A549 (cell line): ENCODE measurements at regions not wholly inside any gene's neighbourhood (a gene's known extent, or its start where the extent isn't known, plus 50 kb on each side); places are given as distances from the start of the nearest gene placed in this dataset.

ENCODE experiments used
- ATAC-seq, 2 experiments: fragments of 200-7000 bp in 1 of 2; fragments of >200 bp in 1 of 2; cut with Nextera tagmentation in 1 of 2; cut with Tn5 transposase in 1 of 2; 3 replicates each; pipeline versions ENCODE4 v1.8.0 to v1.9.1; 2018 to 2020; ENCODE audit warnings: mild to moderate bottlenecking in 1 of 2, moderate library complexity in 1 of 2
- CTCF ChIA-PET: fragments of 300-600 bp; sonication (Branson Sonifier 250); formaldehyde crosslinking; extraction: SDS; loops from one replicate; lab custom pipeline; 2021; ENCODE audit warnings: antibody characterized with exemption, inconsistent platforms; lab: Yijun Ruan, JAX
- POLR2A ChIA-PET: fragments of 350-600 bp; formaldehyde crosslinking; extraction: SDS; loops from one replicate; lab custom pipeline; 2021; ENCODE audit warnings: antibody characterized with exemption, inconsistent platforms; lab: Yijun Ruan, JAX
- DNase-seq, 2 experiments: peaks; one replicate each; pipeline versions ENCODE4 v3.0.0 to v3.0.0-alpha.2; 2011 to 2016; ENCODE audit warnings: low read depth in 1 of 2, low spot score in 1 of 2
- FAIRE-seq: peaks from 2 replicates; lab custom pipeline; 2011; peaks lifted over from hg19 to GRCh38; lab: Jason Lieb, UNC
- H3K27ac ChIP-seq, 2 experiments: fragments of >200 bp; sonication (Bioruptor Twin); formaldehyde crosslinking; 3 replicates each; pipeline ENCODE4 v1.5.1; 2016 to 2017
- H3K4me1 ChIP-seq: fragments of >200 bp; sonication (Bioruptor Twin); formaldehyde crosslinking; 3 replicates; pipeline ENCODE4 v1.6.1; 2016
- H3K4me2 ChIP-seq: fragments of >200 bp; sonication (Bioruptor Twin); formaldehyde crosslinking; 3 replicates; pipeline ENCODE4 v1.6.1; 2016
- H3K4me3 ChIP-seq: fragments of >200 bp; sonication (Bioruptor Twin); formaldehyde crosslinking; 3 replicates; pipeline ENCODE4 v1.5.1; 2016
- H3K9me3 ChIP-seq: fragments of >200 bp; sonication (Bioruptor Twin); formaldehyde crosslinking; 3 replicates; pipeline ENCODE4 v1.6.1; 2016
- CBX8 ChIP-seq: fragments of 200-600 bp; sonication (generic); IDR thresholded peaks from 2 replicates; pipeline ENCODE4 v1.6.1; 2016
- CHD2 ChIP-seq: fragments of 150-350 bp; IDR thresholded peaks from 2 replicates; pipeline ENCODE4 v1.6.1; 2014; ENCODE audit warnings: low read length; ENCODE audit not compliant: partially characterized antibody
- CHD4 ChIP-seq: fragments of 200-600 bp; sonication (generic); IDR thresholded peaks from 2 replicates; pipeline ENCODE4 v1.6.1; 2016; ENCODE audit warnings: antibody characterized with exemption, mild to moderate bottlenecking, borderline replicate concordance
- EHMT2 ChIP-seq: fragments of 200-600 bp; sonication (generic); IDR thresholded peaks from 2 replicates; pipeline ENCODE4 v1.6.1; 2016; ENCODE audit warnings: antibody characterized with exemption, low read depth, mild to moderate bottlenecking, moderate library complexity
- EP300 ChIP-seq, 2 experiments: fragments of >200 bp; sonication (Bioruptor Twin); formaldehyde crosslinking; IDR thresholded peaks; 2 replicates in 1 of 2; 3 replicates in 1 of 2; pipeline ENCODE4 v1.6.1; 2016 to 2017
- FOSL2 ChIP-seq, 2 experiments: fragments of 450-650 bp in 1 of 2; fragments of >200 bp in 1 of 2; sonication (Bioruptor Twin) in 1 of 2; formaldehyde crosslinking; IDR thresholded peaks; 2 replicates each; pipeline versions ENCODE4 v1.5.0 to v1.6.1; 2016 to 2020; ENCODE audit warnings: mild to moderate bottlenecking in 1 of 2, moderate library complexity in 1 of 2
- HEYL ChIP-seq: fragments of 250-450 bp; sonication (Bioruptor Pico); IDR thresholded peaks from 2 replicates; pipeline ENCODE4 v1.8.0; 2021; ENCODE audit warnings: mild to moderate bottlenecking, moderate library complexity
- HOXB13 ChIP-seq: fragments of 250-450 bp; sonication (Bioruptor Pico); IDR thresholded peaks from 2 replicates; pipeline ENCODE4 v1.5.0; 2020; ENCODE audit warnings: low read depth, mild to moderate bottlenecking, moderate library complexity
- JUN ChIP-seq, 2 experiments: fragments of >200 bp; sonication (Bioruptor Twin); formaldehyde crosslinking; IDR thresholded peaks; 2 replicates in 1 of 2; 3 replicates in 1 of 2; pipeline ENCODE4 v1.6.1; 2016 to 2017
- KDM5A ChIP-seq: fragments of 200-600 bp; sonication (generic); IDR thresholded peaks from 2 replicates; pipeline ENCODE4 v1.6.1; 2016; ENCODE audit warnings: antibody characterized with exemption, mild to moderate bottlenecking
- MAFK ChIP-seq: fragments of 450-650 bp; IDR thresholded peaks from 2 replicates; pipeline ENCODE4 v1.6.1; 2014; ENCODE audit not compliant: partially characterized antibody
- NFE2L2 ChIP-seq: fragments of 150-350 bp; conservative IDR thresholded peaks from 2 replicates; pipeline ENCODE4 v1.6.1; 2014; ENCODE audit warnings: low read length
- NPAS2 ChIP-seq: fragments of 250-450 bp; sonication (Bioruptor Pico); IDR thresholded peaks from 2 replicates; pipeline ENCODE4 v1.8.0; 2022; ENCODE audit warnings: mild to moderate bottlenecking, moderate library complexity, borderline replicate concordance
- RARB ChIP-seq: fragments of 250-450 bp; sonication (Bioruptor Pico); IDR thresholded peaks from 2 replicates; pipeline ENCODE4 v1.8.0; 2021; ENCODE audit warnings: mild to moderate bottlenecking, moderate library complexity
- RFX5 ChIP-seq: fragments of 450-650 bp; IDR thresholded peaks from 2 replicates; pipeline ENCODE4 v1.7.1; 2014; ENCODE audit warnings: antibody characterized with exemption, mild to moderate bottlenecking, moderate library complexity
- SMC3 ChIP-seq: fragments of >200 bp; sonication (Bioruptor Twin); formaldehyde crosslinking; IDR thresholded peaks from 3 replicates; pipeline ENCODE4 v1.6.1; 2018; ENCODE audit warnings: inconsistent platforms
- TP53 ChIP-seq: fragments of 250-450 bp; sonication (Bioruptor Pico); IDR thresholded peaks from 2 replicates; pipeline ENCODE4 v1.5.0; 2021; ENCODE audit warnings: mild to moderate bottlenecking, moderate library complexity
- ZC3H11A ChIP-seq: fragments of 450-650 bp; IDR thresholded peaks from 2 replicates; pipeline ENCODE4 v1.6.1; 2014; ENCODE audit warnings: antibody characterized with exemption, mild to moderate bottlenecking
- ZFP36 ChIP-seq: fragments of 450-650 bp; IDR thresholded peaks from 2 replicates; pipeline ENCODE4 v1.6.1; 2014; ENCODE audit warnings: borderline replicate concordance; ENCODE audit not compliant: partially characterized antibody
- ZNF302 ChIP-seq: fragments of 250-450 bp; sonication (Bioruptor Pico); IDR thresholded peaks from 2 replicates; pipeline ENCODE4 v1.9.0; 2021; ENCODE audit warnings: inconsistent platforms, mild to moderate bottlenecking, moderate library complexity
- ZSCAN20 ChIP-seq: fragments of 250-450 bp; sonication (Bioruptor Pico); IDR thresholded peaks from 2 replicates; pipeline ENCODE4 v1.8.0; 2022; ENCODE audit warnings: mild to moderate bottlenecking, moderate library complexity
- WGBS: methylation state at CpG from one replicate; pipeline ENCODE4 v1.1.6; 2017; ENCODE audit errors: missing lambda C conversion rate; 5-methylcytosine and 5-hydroxymethylcytosine counted together
- TF ChIP-seq, protein P1 (sequence below): fragments of 200-600 bp; sonication (generic); IDR thresholded peaks from 2 replicates; pipeline ENCODE4 v1.6.1; 2016; ENCODE audit warnings: antibody characterized with exemption, mild to moderate bottlenecking, moderate library complexity
- TF ChIP-seq, protein P2 (sequence below): fragments of >200 bp; sonication (Bioruptor Twin); formaldehyde crosslinking; IDR thresholded peaks from 2 replicates; pipeline ENCODE4 v1.6.1; 2016
- TF ChIP-seq, protein P3 (sequence below): fragments of >200 bp; sonication (Bioruptor Twin); formaldehyde crosslinking; IDR thresholded peaks from 3 replicates; pipeline ENCODE4 v1.6.1; 2016
- TF ChIP-seq, protein P4 (sequence below): fragments of 150-350 bp; IDR thresholded peaks from 2 replicates; pipeline ENCODE4 v1.6.1; 2014; ENCODE audit warnings: low read depth, mild to moderate bottlenecking, low read length
- TF ChIP-seq, protein P5 (sequence below): fragments of 250-450 bp; sonication (Bioruptor Pico); IDR thresholded peaks from 2 replicates; pipeline ENCODE4 v1.5.0; 2021; ENCODE audit warnings: mild to moderate bottlenecking, moderate library complexity, borderline replicate concordance

DNA sequence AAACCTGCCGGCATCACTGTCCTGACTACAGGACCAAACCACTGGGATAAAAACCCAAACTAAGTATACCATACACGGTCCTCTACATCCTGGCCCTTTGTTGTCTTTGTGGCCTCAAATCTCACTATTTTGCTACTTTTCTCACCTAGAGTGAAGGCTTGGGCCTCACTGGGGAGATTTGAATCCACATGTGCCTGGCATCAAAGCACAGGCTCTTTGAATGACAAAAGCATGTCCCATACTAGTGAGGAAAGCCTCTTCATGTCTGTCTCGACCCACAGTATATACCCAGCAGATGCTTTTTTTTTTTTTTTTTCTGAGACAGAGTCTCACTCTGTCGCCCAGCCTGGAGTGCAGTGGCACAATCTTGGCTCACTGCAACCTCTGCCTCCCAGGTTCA lies 72.5 kb upstream of the DRD2 start:
- ATAC-seq = no peak
- no peak overlapping the region for H3K27ac ChIP-seq
- CTCF ChIA-PET = interaction anchor here (0.6 to 1.9 kb wide), 2 partner anchors 14 to 1259 kb away, joined by 3 to 5 read pairs; no protein-coding TSS in a partner anchor

DNA sequence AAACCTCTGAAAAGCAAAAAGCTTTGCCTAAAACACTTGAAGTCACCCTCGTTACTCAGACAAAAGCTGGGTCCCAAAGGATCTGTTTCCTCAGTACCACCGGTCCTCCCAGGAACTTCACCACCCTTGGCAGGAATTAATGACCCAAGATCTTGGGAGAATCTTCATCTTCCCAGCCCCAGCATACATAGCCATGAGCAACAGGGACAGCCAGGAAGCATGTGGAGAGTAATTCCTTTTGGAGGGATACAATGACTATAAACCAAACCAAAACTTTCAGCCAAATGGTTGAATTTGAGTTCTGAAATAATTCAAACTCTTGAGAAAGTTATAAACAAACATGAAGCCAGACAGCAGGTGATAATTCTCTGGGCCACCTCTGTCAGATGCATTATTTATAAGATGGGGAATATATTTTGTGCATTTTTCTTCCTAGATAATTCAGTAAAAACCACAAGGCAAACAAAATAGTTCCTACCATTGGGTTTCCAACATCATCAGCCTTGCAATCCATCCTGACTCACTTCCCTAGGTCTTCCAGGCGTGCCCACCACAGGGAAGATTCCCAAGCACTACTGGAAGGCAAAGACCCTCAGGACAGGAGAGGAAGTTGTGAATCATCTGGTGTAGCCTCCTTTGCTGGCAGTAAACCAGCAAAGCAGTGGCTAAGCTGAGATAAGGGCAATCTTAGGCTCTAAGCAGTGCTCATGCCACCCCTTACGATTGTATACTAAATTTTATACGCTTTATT lies 71.7 kb upstream of the DRD2 start:
- POLR2A ChIA-PET = no interaction called here
- Histone ChIP-seq H3K9me3 (no peaks in the 10 kb centered on the region), H3K4me1 (no peaks in the 10 kb centered on the region), H3K27ac (no peak overlapping the region), H3K4me2 (no peak overlapping the region), H3K4me3 (no peak overlapping the region)
- FAIRE-seq (no peak), DNase-seq (no peak), ATAC-seq (no peak)
- no peak for TF ChIP-seq FOSL2 (IDR thresholded peaks at IDR 0.05)
- TF ChIP-seq FOSL2 (CRISPR knock-in tag; IDR thresholded peaks at IDR 0.05) = no peak
- no peak for TF ChIP-seq CHD4
- no peak for TF ChIP-seq RFX5
- TF ChIP-seq TP53 = no peak
- no peak for TF ChIP-seq EP300 (IDR thresholded peaks at IDR 0.05)
- TF ChIP-seq, protein P1, sequence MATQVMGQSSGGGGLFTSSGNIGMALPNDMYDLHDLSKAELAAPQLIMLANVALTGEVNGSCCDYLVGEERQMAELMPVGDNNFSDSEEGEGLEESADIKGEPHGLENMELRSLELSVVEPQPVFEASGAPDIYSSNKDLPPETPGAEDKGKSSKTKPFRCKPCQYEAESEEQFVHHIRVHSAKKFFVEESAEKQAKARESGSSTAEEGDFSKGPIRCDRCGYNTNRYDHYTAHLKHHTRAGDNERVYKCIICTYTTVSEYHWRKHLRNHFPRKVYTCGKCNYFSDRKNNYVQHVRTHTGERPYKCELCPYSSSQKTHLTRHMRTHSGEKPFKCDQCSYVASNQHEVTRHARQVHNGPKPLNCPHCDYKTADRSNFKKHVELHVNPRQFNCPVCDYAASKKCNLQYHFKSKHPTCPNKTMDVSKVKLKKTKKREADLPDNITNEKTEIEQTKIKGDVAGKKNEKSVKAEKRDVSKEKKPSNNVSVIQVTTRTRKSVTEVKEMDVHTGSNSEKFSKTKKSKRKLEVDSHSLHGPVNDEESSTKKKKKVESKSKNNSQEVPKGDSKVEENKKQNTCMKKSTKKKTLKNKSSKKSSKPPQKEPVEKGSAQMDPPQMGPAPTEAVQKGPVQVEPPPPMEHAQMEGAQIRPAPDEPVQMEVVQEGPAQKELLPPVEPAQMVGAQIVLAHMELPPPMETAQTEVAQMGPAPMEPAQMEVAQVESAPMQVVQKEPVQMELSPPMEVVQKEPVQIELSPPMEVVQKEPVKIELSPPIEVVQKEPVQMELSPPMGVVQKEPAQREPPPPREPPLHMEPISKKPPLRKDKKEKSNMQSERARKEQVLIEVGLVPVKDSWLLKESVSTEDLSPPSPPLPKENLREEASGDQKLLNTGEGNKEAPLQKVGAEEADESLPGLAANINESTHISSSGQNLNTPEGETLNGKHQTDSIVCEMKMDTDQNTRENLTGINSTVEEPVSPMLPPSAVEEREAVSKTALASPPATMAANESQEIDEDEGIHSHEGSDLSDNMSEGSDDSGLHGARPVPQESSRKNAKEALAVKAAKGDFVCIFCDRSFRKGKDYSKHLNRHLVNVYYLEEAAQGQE = no peak
- no peak for TF ChIP-seq EHMT2
- TF ChIP-seq, protein P2, sequence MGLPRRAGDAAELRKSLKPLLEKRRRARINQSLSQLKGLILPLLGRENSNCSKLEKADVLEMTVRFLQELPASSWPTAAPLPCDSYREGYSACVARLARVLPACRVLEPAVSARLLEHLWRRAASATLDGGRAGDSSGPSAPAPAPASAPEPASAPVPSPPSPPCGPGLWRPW = no peak
- no peak for TF ChIP-seq KDM5A
- no peak for TF ChIP-seq ZC3H11A
- TF ChIP-seq, protein P3, sequence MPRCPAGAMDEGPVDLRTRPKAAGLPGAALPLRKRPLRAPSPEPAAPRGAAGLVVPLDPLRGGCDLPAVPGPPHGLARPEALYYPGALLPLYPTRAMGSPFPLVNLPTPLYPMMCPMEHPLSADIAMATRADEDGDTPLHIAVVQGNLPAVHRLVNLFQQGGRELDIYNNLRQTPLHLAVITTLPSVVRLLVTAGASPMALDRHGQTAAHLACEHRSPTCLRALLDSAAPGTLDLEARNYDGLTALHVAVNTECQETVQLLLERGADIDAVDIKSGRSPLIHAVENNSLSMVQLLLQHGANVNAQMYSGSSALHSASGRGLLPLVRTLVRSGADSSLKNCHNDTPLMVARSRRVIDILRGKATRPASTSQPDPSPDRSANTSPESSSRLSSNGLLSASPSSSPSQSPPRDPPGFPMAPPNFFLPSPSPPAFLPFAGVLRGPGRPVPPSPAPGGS = no peak
- WGBS = 29% methylated on average over 5 of the region's 5 CpGs
- CTCF ChIA-PET = interaction anchor here (1.9 kb wide), 1 partner anchor 13 kb away, joined by 5 read pairs; no protein-coding TSS in a partner anchor

More for the DNA sequence above, 72.5 kb upstream of the DRD2 start:
- Histone ChIP-seq H3K9me3 (no peaks in the 10 kb centered on the region), H3K4me3 (no peak overlapping the region), H3K4me2 (no peak overlapping the region), H3K4me1 (no peaks in the 10 kb centered on the region)
- WGBS = 40% methylated on average over 2 of the region's 4 CpGs
- no peak for TF ChIP-seq NFE2L2
- no peak for TF ChIP-seq EP300 (IDR thresholded peaks at IDR 0.05)
- TF ChIP-seq ZFP36 = no peak
- no peak for DNase-seq
- POLR2A ChIA-PET = no interaction called here
- FAIRE-seq = no peak

DNA sequence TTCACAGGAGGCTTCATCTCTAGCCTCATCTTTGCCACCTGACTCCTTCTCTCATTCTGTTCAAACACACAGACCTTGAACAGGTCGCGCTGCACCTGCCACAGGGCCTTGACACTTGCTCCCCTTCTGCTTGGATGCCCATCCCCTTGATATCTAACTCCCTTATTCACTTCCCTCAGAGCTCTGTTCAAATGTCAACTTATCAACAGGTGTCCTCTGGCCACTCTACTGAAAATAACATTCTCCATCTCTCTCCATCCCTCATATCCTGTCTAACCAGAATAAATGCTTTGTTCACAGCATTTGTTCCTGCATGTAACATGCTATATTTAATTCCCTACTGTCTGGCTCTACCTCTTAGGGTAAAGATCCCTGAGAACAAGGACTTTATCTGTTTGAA lies 67.2 kb upstream of the DRD2 start:
- no peak overlapping the region for H3K4me2 ChIP-seq
- no peak overlapping the region for H3K27ac ChIP-seq
- DNase-seq = no peak
- H3K9me3 ChIP-seq = no peaks in the 10 kb centered on the region
- WGBS = 95% methylated on average over 2 of the region's 2 CpGs
- POLR2A ChIA-PET = no interaction called here
- no peak for ATAC-seq
- CTCF ChIA-PET = no interaction called here
- H3K4me1 ChIP-seq = no peaks in the 10 kb centered on the region
- FAIRE-seq = no peak
- H3K4me3 ChIP-seq = no peak overlapping the region
- no peak for TF ChIP-seq RFX5
- no peak for TF ChIP-seq CHD4
- TF ChIP-seq MAFK = no peak
- no peak for TF ChIP-seq RARB (CRISPR knock-in tag)
- TF ChIP-seq SMC3 = no peak
- no peak for TF ChIP-seq JUN (IDR thresholded peaks at IDR 0.05)
- no peak for TF ChIP-seq NPAS2 (CRISPR knock-in tag)
- no peak for TF ChIP-seq HOXB13
- TF ChIP-seq ZFP36 = no peak
- no peak for TF ChIP-seq ZSCAN20
- TF ChIP-seq, protein P4, sequence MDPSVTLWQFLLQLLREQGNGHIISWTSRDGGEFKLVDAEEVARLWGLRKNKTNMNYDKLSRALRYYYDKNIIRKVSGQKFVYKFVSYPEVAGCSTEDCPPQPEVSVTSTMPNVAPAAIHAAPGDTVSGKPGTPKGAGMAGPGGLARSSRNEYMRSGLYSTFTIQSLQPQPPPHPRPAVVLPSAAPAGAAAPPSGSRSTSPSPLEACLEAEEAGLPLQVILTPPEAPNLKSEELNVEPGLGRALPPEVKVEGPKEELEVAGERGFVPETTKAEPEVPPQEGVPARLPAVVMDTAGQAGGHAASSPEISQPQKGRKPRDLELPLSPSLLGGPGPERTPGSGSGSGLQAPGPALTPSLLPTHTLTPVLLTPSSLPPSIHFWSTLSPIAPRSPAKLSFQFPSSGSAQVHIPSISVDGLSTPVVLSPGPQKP = no peak
- TF ChIP-seq CHD2 = no peak
- TF ChIP-seq CBX8 = no peak
- TF ChIP-seq HEYL (CRISPR knock-in tag) = no peak
- TF ChIP-seq, protein P5, sequence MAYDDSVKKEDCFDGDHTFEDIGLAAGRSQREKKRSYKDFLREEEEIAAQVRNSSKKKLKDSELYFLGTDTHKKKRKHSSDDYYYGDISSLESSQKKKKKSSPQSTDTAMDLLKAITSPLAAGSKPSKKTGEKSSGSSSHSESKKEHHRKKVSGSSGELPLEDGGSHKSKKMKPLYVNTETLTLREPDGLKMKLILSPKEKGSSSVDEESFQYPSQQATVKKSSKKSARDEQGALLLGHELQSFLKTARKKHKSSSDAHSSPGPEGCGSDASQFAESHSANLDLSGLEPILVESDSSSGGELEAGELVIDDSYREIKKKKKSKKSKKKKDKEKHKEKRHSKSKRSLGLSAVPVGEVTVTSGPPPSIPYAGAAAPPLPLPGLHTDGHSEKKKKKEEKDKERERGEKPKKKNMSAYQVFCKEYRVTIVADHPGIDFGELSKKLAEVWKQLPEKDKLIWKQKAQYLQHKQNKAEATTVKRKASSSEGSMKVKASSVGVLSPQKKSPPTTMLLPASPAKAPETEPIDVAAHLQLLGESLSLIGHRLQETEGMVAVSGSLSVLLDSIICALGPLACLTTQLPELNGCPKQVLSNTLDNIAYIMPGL (CRISPR knock-in tag) = no peak
- no peak for TF ChIP-seq ZNF302 (CRISPR knock-in tag)
